ENCODE measurements at regions not wholly inside any gene's neighbourhood (a gene's known extent, or its start where the extent isn't known, plus 50 kb on each side); places are given as distances from the start of the nearest gene placed in this dataset.

- Histone ChIP-seq H3K36me3 (no peaks in the 10 kb centered on the region), H3K27me3 (no peaks in the 10 kb centered on the region), H3K9me3 (no peaks in the 10 kb centered on the region), H3K27ac (no peak overlapping the region), H3K4me1 (peaks cover 0 to 7% (median 0%) of the 10 kb centered on the region in 4 donors), H3K4me3 (no peak overlapping the region)
- intact Hi-C loops (cut with DNase I): no loop called here
- WGBS (ENCODE audit: insufficient coverage, low coverage, low lambda C conversion rate, missing lambda C conversion rate): 77% methylated on average over 5 of the region's 5 CpGs
- TF ChIP-seq, protein P1, sequence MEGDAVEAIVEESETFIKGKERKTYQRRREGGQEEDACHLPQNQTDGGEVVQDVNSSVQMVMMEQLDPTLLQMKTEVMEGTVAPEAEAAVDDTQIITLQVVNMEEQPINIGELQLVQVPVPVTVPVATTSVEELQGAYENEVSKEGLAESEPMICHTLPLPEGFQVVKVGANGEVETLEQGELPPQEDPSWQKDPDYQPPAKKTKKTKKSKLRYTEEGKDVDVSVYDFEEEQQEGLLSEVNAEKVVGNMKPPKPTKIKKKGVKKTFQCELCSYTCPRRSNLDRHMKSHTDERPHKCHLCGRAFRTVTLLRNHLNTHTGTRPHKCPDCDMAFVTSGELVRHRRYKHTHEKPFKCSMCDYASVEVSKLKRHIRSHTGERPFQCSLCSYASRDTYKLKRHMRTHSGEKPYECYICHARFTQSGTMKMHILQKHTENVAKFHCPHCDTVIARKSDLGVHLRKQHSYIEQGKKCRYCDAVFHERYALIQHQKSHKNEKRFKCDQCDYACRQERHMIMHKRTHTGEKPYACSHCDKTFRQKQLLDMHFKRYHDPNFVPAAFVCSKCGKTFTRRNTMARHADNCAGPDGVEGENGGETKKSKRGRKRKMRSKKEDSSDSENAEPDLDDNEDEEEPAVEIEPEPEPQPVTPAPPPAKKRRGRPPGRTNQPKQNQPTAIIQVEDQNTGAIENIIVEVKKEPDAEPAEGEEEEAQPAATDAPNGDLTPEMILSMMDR (IDR thresholded peaks at IDR 0.05): no peak
- no peak for TF ChIP-seq POLR2A (IDR thresholded peaks at IDR 0.05)
- DNase-seq: no peak
- ATAC-seq: no peak
Measured at GRCh38 chr18:76566987-76567386, 71.9 kb upstream of the ZNF516 start.

GRCh38 chr18:76565238-76566173 lies 70.5 kb upstream of the ZNF516 start:
- H3K4me3 ChIP-seq: peak overlapping the region in 1 of 3 donors; percentile 23
- no peaks in the 10 kb centered on the region for H3K9me3 ChIP-seq
- peak overlapping the region; percentile 12 to 58 (median 31) for H3K27ac ChIP-seq
- TF ChIP-seq, protein P1 (IDR thresholded peaks at IDR 0.05): no peak
- TF ChIP-seq POLR2A (IDR thresholded peaks at IDR 0.05): peak; percentile 20
- H3K36me3 ChIP-seq: no peaks in the 10 kb centered on the region
- 20% methylated on average over 22 of the region's 23 CpGs for WGBS (ENCODE audit: insufficient coverage, low coverage, low lambda C conversion rate, missing lambda C conversion rate)
- peaks cover 0 to 7% (median 0%) of the 10 kb centered on the region in 4 donors for H3K4me1 ChIP-seq
- DNase-seq (peak in 2 of 3 donors; percentile 55 to 70), ATAC-seq (peak; percentile 89 to 95 (median 92))
- intact Hi-C loops (cut with DNase I): no loop called here
- no peaks in the 10 kb centered on the region for H3K27me3 ChIP-seq

- H3K27me3 ChIP-seq: no peaks in the 10 kb centered on the region
- peaks cover 0 to 7% (median 0%) of the 10 kb centered on the region in 4 donors for H3K4me1 ChIP-seq
- no peak for DNase-seq
- no peak for ATAC-seq
- no peaks in the 10 kb centered on the region for H3K9me3 ChIP-seq
- TF ChIP-seq POLR2A (IDR thresholded peaks at IDR 0.05): no peak
- TF ChIP-seq, protein P1 (IDR thresholded peaks at IDR 0.05): no peak
- H3K36me3 ChIP-seq: no peaks in the 10 kb centered on the region
- H3K27ac ChIP-seq: peak overlapping the region in 2 of 3 donors; percentile 5 to 58
- intact Hi-C loops (cut with DNase I): no loop called here
- 65% methylated on average over 4 of the region's 4 CpGs for WGBS (ENCODE audit: insufficient coverage, low coverage, low lambda C conversion rate, missing lambda C conversion rate)
- H3K4me3 ChIP-seq: no peak overlapping the region
Measured at GRCh38 chr18:76564655-76565237, 69.7 kb upstream of the ZNF516 start.

- WGBS (ENCODE audit: insufficient coverage, low coverage, low lambda C conversion rate, missing lambda C conversion rate): 69% methylated on average over 8 of the region's 8 CpGs
Measured at GRCh38 chr18:76564117-76564516, 69.1 kb upstream of the ZNF516 start.

More at GRCh38 chr18:76564117-76564516, 69.1 kb upstream of the ZNF516 start:
- Histone ChIP-seq H3K4me1 (peaks cover 0 to 7% (median 0%) of the 10 kb centered on the region in 4 donors), H3K27ac (peak overlapping the region in 1 of 3 donors; percentile 58), H3K4me3 (no peak overlapping the region), H3K9me3 (no peaks in the 10 kb centered on the region), H3K27me3 (no peaks in the 10 kb centered on the region), H3K36me3 (no peaks in the 10 kb centered on the region)
- DNase-seq (no peak), ATAC-seq (no peak)
- intact Hi-C loops (cut with DNase I): no loop called here
- no peak for TF ChIP-seq POLR2A (IDR thresholded peaks at IDR 0.05)
- TF ChIP-seq, protein P1 (IDR thresholded peaks at IDR 0.05): no peak

Data from right lobe of liver (tissue), 6 donors.